LNCaP clone FGC (cell line): ENCODE measurements at regions not wholly inside any gene's neighbourhood (a gene's known extent, or its start where the extent isn't known, plus 50 kb on each side); places are given as distances from the start of the nearest gene placed in this dataset.

ENCODE experiments used
- DNase-seq: peaks from one replicate; pipeline ENCODE4 v3.0.0-alpha.2; 2011; ENCODE audit warnings: low read depth
- H3K4me3 ChIP-seq: 2 replicates; pipeline ENCODE4 v1.5.1; 2011; ENCODE audit warnings: mild to moderate bottlenecking, low read depth, low read length, control low read depth
- TF ChIP-seq, protein P1 (sequence below): IDR thresholded peaks from 2 replicates; pipeline ENCODE4 v1.5.1; 2012; ENCODE audit warnings: mild to moderate bottlenecking; ENCODE audit not compliant: control insufficient read depth, insufficient read depth; ENCODE audit errors: extremely low read depth

DNA sequence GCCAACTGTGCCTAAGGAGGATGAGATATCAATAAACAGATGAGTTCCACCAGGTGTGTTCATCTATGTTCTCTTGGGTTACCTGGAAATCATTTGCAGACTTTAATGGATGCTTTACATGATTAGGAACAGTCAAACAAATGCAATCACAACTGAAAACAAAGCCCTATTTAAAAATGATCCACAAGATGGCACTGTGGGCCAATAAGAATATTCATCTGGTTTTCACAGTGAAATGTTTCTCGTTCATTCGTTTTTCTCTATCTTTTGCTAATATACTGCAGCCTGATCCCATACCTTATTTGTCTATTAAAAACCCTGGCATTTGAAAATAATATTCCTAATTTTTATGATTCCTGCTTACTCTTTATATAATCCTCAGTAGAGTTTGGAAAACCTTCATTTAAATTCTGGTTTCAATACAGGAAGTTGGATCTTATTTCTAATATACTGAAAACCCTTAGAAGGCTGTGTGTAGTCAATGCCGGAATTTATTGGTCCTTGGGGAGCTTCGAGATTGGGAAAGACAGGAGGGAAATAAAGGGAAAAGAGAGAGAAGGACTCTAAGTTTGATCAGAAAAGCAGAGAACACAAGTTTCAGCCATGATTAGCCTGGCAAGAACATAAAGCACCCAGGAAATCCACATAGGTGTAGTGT lies 63.8 kb upstream of the TAPT1 start:
- TF ChIP-seq, protein P1, sequence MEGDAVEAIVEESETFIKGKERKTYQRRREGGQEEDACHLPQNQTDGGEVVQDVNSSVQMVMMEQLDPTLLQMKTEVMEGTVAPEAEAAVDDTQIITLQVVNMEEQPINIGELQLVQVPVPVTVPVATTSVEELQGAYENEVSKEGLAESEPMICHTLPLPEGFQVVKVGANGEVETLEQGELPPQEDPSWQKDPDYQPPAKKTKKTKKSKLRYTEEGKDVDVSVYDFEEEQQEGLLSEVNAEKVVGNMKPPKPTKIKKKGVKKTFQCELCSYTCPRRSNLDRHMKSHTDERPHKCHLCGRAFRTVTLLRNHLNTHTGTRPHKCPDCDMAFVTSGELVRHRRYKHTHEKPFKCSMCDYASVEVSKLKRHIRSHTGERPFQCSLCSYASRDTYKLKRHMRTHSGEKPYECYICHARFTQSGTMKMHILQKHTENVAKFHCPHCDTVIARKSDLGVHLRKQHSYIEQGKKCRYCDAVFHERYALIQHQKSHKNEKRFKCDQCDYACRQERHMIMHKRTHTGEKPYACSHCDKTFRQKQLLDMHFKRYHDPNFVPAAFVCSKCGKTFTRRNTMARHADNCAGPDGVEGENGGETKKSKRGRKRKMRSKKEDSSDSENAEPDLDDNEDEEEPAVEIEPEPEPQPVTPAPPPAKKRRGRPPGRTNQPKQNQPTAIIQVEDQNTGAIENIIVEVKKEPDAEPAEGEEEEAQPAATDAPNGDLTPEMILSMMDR = peak; percentile 58
- H3K4me3 ChIP-seq = no peak overlapping the region
- DNase-seq = peak; percentile 2

DNA sequence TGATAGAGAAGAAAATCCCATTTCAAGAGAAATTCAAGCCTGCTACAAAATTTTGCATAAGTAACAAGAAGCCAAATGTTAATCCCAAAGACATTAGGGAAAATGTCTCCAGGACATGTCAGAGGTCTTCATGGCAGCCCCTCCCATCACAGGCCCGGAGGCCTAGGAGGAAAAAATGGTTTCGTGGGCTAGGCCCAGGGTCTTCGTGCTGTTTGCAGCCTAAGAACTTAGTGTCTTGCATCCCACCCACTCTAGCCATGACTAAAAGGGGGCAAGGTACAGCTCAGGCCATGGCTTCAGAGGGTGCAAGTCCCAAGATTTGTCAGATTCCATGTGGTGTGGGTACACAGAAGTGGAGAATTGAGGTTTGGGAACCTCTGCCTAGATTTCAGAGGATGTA lies 57.8 kb upstream of the TAPT1 start:
- TF ChIP-seq, protein P1 = no peak

DNA sequence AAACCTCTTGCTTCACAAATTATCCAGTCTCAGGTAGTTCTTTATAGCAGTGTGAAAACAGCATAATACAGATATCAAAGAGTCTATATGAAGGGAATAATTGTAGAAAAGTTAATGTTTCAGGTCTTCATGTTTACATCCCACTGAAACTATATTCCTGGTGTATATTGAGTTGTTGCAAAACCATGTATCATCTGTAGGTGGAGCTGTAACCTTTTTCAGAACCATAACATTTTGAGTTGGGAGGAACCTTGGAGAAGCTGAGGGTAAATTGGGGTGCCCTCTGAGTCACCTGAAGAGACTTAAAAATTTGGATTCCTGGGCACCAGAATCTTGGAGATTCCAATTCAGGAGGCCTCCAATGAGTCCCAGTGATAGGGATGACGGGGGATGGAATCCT lies 51.9 kb upstream of the TAPT1 start:
- TF ChIP-seq, protein P1 = no peak
- no peak for DNase-seq

More for the DNA sequence above, 57.8 kb upstream of the TAPT1 start:
- no peak for DNase-seq
- no peak overlapping the region for H3K4me3 ChIP-seq

More for the DNA sequence above, 51.9 kb upstream of the TAPT1 start:
- no peak overlapping the region for H3K4me3 ChIP-seq
